K562 (cell line): ENCODE measurements at regions not wholly inside any gene's neighbourhood (a gene's known extent, or its start where the extent isn't known, plus 50 kb on each side); places are given as distances from the start of the nearest gene placed in this dataset.
A peak's percentile ranks its signal among the peaks of the same experiment; 100 is the strongest.

ENCODE experiments used
- ATAC-seq: fragments of 200-7000 bp; cut with Tn5 transposase; 3 replicates; pipeline ENCODE4 v1.9.1; 2020; ENCODE audit warnings: moderate library complexity
- BruUV-seq: library from RNA; stranded (reverse); fragments of 400-500 nt; replicated peaks from 2 replicates; lab custom pipeline; 2021; lab: Mats Ljungman, UMichigan
- CTCF ChIA-PET: fragments of 300-600 bp; formaldehyde crosslinking; extraction: SDS; loops from one replicate; lab custom pipeline; 2021; ENCODE audit warnings: low intra/inter-chr PET ratio; lab: Yijun Ruan, JAX
- POLR2A ChIA-PET: fragments of 300-600, 350-650 bp; sonication (Branson Sonifier 250); formaldehyde crosslinking; extraction: SDS; loops from one replicate; lab custom pipeline; 2021; ENCODE audit warnings: antibody characterized with exemption, inconsistent platforms; lab: Yijun Ruan, JAX
- DNase-seq, 4 experiments: peaks; one replicate each; pipeline versions ENCODE4 v3.0.0 to v3.0.0-alpha.2; 2011 to 2018; ENCODE audit warnings: low spot score in 3 of 4, mixed read lengths in 3 of 4; ENCODE audit errors: extremely low read depth in 1 of 4
- FAIRE-seq: peaks from 2 replicates; lab custom pipeline; 2011; peaks lifted over from hg19 to GRCh38; lab: Jason Lieb, UNC
- H2AFZ ChIP-seq: 2 replicates; pipeline ENCODE4 v1.6.0; 2011; ENCODE audit warnings: low read depth, low read length, control low read depth, inconsistent platforms
- H3K27ac ChIP-seq: fragments of 200-600 bp; 3 replicates; pipeline ENCODE4 v1.8.0; 2011; ENCODE audit warnings: low read depth, mild to moderate bottlenecking, control low read depth, inconsistent platforms, low read length, moderate library complexity, mixed read lengths; ENCODE audit errors: extremely low read depth
- H3K27me3 ChIP-seq, 2 experiments: fragments of 300-600 bp in 1 of 2; 2 replicates in 1 of 2; 3 replicates in 1 of 2; pipeline versions ENCODE4 v1.6.0 to v1.8.0; 2011; ENCODE audit warnings: inconsistent platforms in 2 of 2, low read length in 2 of 2, mild to moderate bottlenecking in 1 of 2, mixed read lengths in 1 of 2, moderate library complexity in 1 of 2; ENCODE audit not compliant: control insufficient read depth in 2 of 2, insufficient read depth in 2 of 2
- H3K36me3 ChIP-seq: fragments of 300-600 bp; 3 replicates; pipeline ENCODE4 v1.8.0; 2011; ENCODE audit warnings: mild to moderate bottlenecking, low read length, inconsistent platforms; ENCODE audit not compliant: control insufficient read depth, insufficient read depth
- H3K4me1 ChIP-seq, 2 experiments: fragments of 200-600 bp in 1 of 2; replicated peaks in 1 of 2; 2 replicates in 1 of 2; 3 replicates in 1 of 2; pipeline versions ENCODE4 v1.5.1 to v1.8.0; 2011; ENCODE audit warnings: inconsistent platforms in 2 of 2, low read length in 2 of 2, mild to moderate bottlenecking in 1 of 2, mixed read lengths in 1 of 2, moderate library complexity in 1 of 2; ENCODE audit not compliant: control insufficient read depth in 2 of 2, insufficient read depth in 2 of 2
- H3K4me2 ChIP-seq: 2 replicates; pipeline ENCODE4 v1.6.1; 2011; ENCODE audit warnings: low read length, control low read depth, inconsistent platforms, mixed read lengths; ENCODE audit not compliant: insufficient read depth
- H3K4me3 ChIP-seq: fragments of 200-600 bp; sonication (generic), shearing (Covaris generic); 2 replicates; pipeline ENCODE4 v1.5.1; 2016; ENCODE audit warnings: control low read depth, inconsistent platforms
- H3K79me2 ChIP-seq: fragments of 200-600 bp; 3 replicates; pipeline ENCODE4 v1.8.0; 2011; ENCODE audit warnings: low read length, inconsistent platforms; ENCODE audit not compliant: control insufficient read depth, insufficient read depth
- H3K9ac ChIP-seq, 2 experiments: 2 replicates each; pipeline versions ENCODE4 v1.6.0 to v1.6.1; 2011; ENCODE audit warnings: low read depth in 2 of 2, low read length in 2 of 2, control low read depth in 1 of 2, inconsistent platforms in 1 of 2, mild to moderate bottlenecking in 1 of 2, mixed read lengths in 1 of 2; ENCODE audit not compliant: insufficient read depth in 1 of 2
- H3K9me1 ChIP-seq: one replicate; pipeline ENCODE4 v1.6.0; 2011; ENCODE audit warnings: inconsistent platforms, mild to moderate bottlenecking, low read length, moderate library complexity; ENCODE audit not compliant: control insufficient read depth, insufficient read depth
- H3K9me3 ChIP-seq: replicated peaks from 2 replicates; pipeline ENCODE4 v1.5.1; 2011; ENCODE audit warnings: low read depth, low read length, inconsistent platforms; ENCODE audit not compliant: control insufficient read depth, insufficient read depth
- H4K20me1 ChIP-seq: replicated peaks from 2 replicates; pipeline ENCODE4 v1.6.1; 2011; ENCODE audit warnings: low read length, inconsistent platforms, mixed read lengths; ENCODE audit not compliant: control insufficient read depth, insufficient read depth
- COPS2 ChIP-seq: fragments of 450-650 bp; conservative IDR thresholded peaks from 2 replicates; pipeline ENCODE4 v1.6.1; 2016; ENCODE audit warnings: mild to moderate bottlenecking, moderate library complexity
- MECOM ChIP-seq: fragments of 250-450 bp; sonication (Bioruptor Pico); IDR thresholded peaks from 2 replicates; pipeline ENCODE4 v1.8.0; 2022; ENCODE audit warnings: inconsistent platforms
- MIER1 ChIP-seq: fragments of 450-650 bp; IDR thresholded peaks from 2 replicates; pipeline ENCODE4 v1.6.1; 2016; ENCODE audit warnings: antibody characterized with exemption, mild to moderate bottlenecking, low read depth
- RBM25 ChIP-seq: fragments of 200-400 bp; formaldehyde crosslinking; IDR thresholded peaks from 2 replicates; pipeline ENCODE4 v1.6.1; 2018; ENCODE audit warnings: low read length, low read depth, moderate library complexity; ENCODE audit not compliant: severe bottlenecking
- ZBTB17 ChIP-seq: fragments of 450-650 bp; formaldehyde crosslinking; IDR thresholded peaks from 2 replicates; pipeline ENCODE4 v1.4.0; 2020; ENCODE audit warnings: mild to moderate bottlenecking
- ZNF431 ChIP-seq: sonication (generic); formaldehyde crosslinking; IDR thresholded peaks from 2 replicates; pipeline ENCODE4 v1.8.0; 2022; ENCODE audit warnings: mild to moderate bottlenecking, missing genetic modification reagents
- WGBS: fragments of 100-300 bp; shearing (Covaris generic); methylation state at CpG from one replicate; pipeline ENCODE4 v1.1.6; 2016; ENCODE audit warnings: low coverage, mixed read lengths; ENCODE audit not compliant: insufficient coverage; ENCODE audit errors: missing lambda C conversion rate; 5-methylcytosine and 5-hydroxymethylcytosine counted together
- in situ Hi-C: fragments of 300-500 bp; cut with MboI; formaldehyde crosslinking; loops from 4 replicates; pipeline ENCODE4 v1.15.0; 2018; ENCODE audit warnings: inconsistent platforms, mixed read lengths
- intact Hi-C: fragments of 100-400 bp; cut with micrococcal nuclease; formaldehyde crosslinking; loops from 2 replicates; pipeline ENCODE4 v1.14.2; 2022
- TF ChIP-seq, protein P1 (sequence below): fragments of 450-650 bp; IDR thresholded peaks from 2 replicates; pipeline ENCODE4 v1.6.1; 2017; ENCODE audit warnings: antibody characterized with exemption, mild to moderate bottlenecking

DNA sequence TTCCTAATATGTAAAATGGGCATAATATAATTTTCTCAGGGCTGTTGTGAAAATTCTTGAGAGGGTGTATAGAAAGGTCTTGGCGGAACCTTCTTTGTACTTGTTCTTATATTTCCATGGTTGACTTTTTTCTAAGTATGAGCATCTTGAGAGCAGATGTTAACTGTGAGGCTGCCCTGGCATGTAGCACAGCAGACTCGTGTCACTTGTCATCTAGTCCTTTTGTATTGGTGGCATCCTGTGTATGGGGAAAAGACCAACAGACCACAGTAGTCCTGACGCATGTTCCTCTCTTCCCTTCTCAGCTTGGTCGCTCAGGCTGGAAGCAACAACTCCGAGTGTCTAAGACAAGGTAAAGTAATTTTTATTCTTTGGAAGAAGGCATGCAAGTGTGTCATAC is 153.8 kb upstream of the ZBED5 start:
- no peak for DNase-seq
- Histone ChIP-seq H3K4me3 (no peak overlapping the region), H3K27ac (no peak overlapping the region), H4K20me1 (no peaks in the 10 kb centered on the region), H3K4me1 (no peaks in the 10 kb centered on the region), H3K36me3 (no peaks in the 10 kb centered on the region), H3K27me3 (peaks cover 5 to 21% of the 10 kb centered on the region in 2 experiments; a peak in 3 of 5 replicates), H3K79me2 (no peaks in the 10 kb centered on the region), H3K9ac (no peak overlapping the region), H3K9me3 (no peaks in the 10 kb centered on the region), H2AFZ (no peak overlapping the region), H3K4me2 (no peak overlapping the region), H3K9me1 (no peaks in the 10 kb centered on the region)
- ATAC-seq: no peak
- no peak for FAIRE-seq
- TF ChIP-seq MIER1 (no peak), ZNF431 (CRISPR knock-in tag) (no peak), RBM25 (peak; percentile 49), MECOM (CRISPR knock-in tag) (no peak), COPS2 (no peak), ZBTB17 (CRISPR knock-in tag) (no peak)
- TF ChIP-seq, protein P1, sequence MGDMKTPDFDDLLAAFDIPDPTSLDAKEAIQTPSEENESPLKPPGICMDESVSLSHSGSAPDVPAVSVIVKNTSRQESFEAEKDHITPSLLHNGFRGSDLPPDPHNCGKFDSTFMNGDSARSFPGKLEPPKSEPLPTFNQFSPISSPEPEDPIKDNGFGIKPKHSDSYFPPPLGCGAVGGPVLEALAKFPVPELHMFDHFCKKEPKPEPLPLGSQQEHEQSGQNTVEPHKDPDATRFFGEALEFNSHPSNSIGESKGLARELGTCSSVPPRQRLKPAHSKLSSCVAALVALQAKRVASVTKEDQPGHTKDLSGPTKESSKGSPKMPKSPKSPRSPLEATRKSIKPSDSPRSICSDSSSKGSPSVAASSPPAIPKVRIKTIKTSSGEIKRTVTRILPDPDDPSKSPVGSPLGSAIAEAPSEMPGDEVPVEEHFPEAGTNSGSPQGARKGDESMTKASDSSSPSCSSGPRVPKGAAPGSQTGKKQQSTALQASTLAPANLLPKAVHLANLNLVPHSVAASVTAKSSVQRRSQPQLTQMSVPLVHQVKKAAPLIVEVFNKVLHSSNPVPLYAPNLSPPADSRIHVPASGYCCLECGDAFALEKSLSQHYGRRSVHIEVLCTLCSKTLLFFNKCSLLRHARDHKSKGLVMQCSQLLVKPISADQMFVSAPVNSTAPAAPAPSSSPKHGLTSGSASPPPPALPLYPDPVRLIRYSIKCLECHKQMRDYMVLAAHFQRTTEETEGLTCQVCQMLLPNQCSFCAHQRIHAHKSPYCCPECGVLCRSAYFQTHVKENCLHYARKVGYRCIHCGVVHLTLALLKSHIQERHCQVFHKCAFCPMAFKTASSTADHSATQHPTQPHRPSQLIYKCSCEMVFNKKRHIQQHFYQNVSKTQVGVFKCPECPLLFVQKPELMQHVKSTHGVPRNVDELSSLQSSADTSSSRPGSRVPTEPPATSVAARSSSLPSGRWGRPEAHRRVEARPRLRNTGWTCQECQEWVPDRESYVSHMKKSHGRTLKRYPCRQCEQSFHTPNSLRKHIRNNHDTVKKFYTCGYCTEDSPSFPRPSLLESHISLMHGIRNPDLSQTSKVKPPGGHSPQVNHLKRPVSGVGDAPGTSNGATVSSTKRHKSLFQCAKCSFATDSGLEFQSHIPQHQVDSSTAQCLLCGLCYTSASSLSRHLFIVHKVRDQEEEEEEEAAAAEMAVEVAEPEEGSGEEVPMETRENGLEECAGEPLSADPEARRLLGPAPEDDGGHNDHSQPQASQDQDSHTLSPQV: no peak
- ChIA-PET POLR2A (interaction anchor here (1.0 to 1.6 kb wide), 3 partner anchors 7 to 10 kb away, joined by 3 to 6 read pairs (median 3); no protein-coding TSS in a partner anchor), CTCF (no interaction called here)
- in situ Hi-C loops: no loop called here
- intact Hi-C loops: no loop called here
- no TSS peak for BruUV-seq
- WGBS: 3% methylated on average over 5 of the region's 5 CpGs
